ENCODE measurements at regions not wholly inside any gene's neighbourhood (a gene's known extent, or its start where the extent isn't known, plus 50 kb on each side); places are given as distances from the start of the nearest gene placed in this dataset.

DNA sequence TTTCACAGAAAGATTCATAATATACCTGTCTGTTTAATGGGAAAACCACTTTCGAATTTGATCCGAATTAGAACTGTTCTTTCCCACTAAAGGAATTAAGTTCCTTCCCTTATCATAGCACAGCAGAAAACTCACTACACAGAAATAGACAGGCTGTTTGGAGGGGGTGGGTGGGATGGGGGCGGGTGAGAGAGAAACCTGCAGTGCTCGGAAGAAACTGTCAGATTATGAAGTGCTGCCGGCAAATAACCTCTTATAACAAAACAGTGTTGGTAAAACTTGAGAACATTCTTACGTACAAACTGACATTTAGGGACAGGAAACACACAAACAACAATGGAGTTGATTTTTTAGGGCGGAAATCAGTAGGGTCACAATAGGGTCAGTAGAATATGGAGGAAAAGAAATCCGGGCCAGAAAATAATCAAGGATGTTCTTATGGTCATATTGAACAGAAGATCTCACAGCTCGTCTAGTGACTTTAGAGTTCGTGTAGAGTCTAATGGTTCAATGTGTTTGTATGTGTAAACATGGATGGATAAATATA is 756.0 kb upstream of the LRATD1 start:
- CTCF ChIA-PET = no interaction called here
- H3K27ac ChIP-seq (ENCODE audit: low read length) = no peak overlapping the region
- BruUV-seq (replicated peaks) = no TSS peak
- in situ Hi-C loops (cut with HindIII; ENCODE audit: low pct_unique_long_range_greater_than_20kb, low sequenced_read_pairs) = no loop called here
- no peak for ATAC-seq
- no peak for TF ChIP-seq SIN3A (IDR thresholded peaks at IDR 0.05; ENCODE audit: borderline replicate concordance, insufficient read depth, low read depth, low read length)
- no peak for TF ChIP-seq POLR2AphosphoS5 (IDR thresholded peaks at IDR 0.05; ENCODE audit: low read depth, low read length)
- TF ChIP-seq REST (IDR thresholded peaks at IDR 0.05; ENCODE audit: insufficient read depth in 1 of 2, low read depth in 2 of 2, low read length in 1 of 2) = no peak
- TF ChIP-seq TCF7L2 (IDR thresholded peaks at IDR 0.05; ENCODE audit: low read depth, low read length) = no peak
- no peak for TF ChIP-seq CTCF (IDR thresholded peaks at IDR 0.05)
- no peak overlapping the region for H3K4me3 ChIP-seq (ENCODE audit: low read depth in 2 of 2, low read length in 2 of 2)
- H3K36me3 ChIP-seq (ENCODE audit: control insufficient read depth, insufficient read depth, low read length) = no peaks in the 10 kb centered on the region
- intact Hi-C loops (cut with micrococcal nuclease; ENCODE audit: unreplicated experiment) = no loop called here
- POLR2A ChIA-PET = no interaction called here
- no peaks in the 10 kb centered on the region for H3K4me1 ChIP-seq (ENCODE audit: control insufficient read depth, insufficient read depth, low read length)
- no peak for DNase-seq (ENCODE audit: low read depth, low spot score)
- no peaks in the 10 kb centered on the region for H3K9me3 ChIP-seq (ENCODE audit: control insufficient read depth, insufficient read depth, low read depth, low read length)
- no peaks in the 10 kb centered on the region for H3K27me3 ChIP-seq (ENCODE audit: control insufficient read depth, insufficient read depth, low read length)

DNA sequence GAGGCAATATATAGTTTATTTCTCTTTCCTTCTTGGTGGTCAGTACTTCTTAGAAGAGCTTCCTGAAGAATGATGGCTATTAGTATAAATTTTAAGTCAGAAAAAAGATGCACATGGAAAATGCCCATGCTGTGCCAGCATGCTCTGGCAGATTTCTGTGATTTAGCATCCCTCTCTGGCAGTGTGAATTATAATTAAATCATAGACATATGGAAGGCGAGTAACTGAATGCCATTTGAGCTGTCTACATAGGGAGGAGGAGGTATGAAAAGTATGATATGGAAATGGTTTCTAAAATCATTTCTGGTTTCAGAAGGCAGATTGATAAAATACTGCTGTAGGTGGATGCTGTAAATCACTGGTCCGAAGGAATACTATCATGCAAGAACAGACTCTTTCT is 754.9 kb upstream of the LRATD1 start:
- H3K9me3 ChIP-seq (ENCODE audit: control insufficient read depth, insufficient read depth, low read depth, low read length) = no peaks in the 10 kb centered on the region
- no TSS peak for BruUV-seq (replicated peaks)
- in situ Hi-C loops (cut with HindIII; ENCODE audit: low pct_unique_long_range_greater_than_20kb, low sequenced_read_pairs) (no loop called here), intact Hi-C loops (cut with micrococcal nuclease; ENCODE audit: unreplicated experiment) (no loop called here)
- no peak overlapping the region for H3K27ac ChIP-seq (ENCODE audit: low read length)
- ATAC-seq (no peak), DNase-seq (ENCODE audit: low read depth, low spot score) (no peak)
- H3K4me1 ChIP-seq (ENCODE audit: control insufficient read depth, insufficient read depth, low read length) = no peaks in the 10 kb centered on the region
- ChIA-PET POLR2A (no interaction called here), CTCF (no interaction called here)
- H3K4me3 ChIP-seq (ENCODE audit: low read depth in 2 of 2, low read length in 2 of 2) = no peak overlapping the region
- TF ChIP-seq SIN3A (IDR thresholded peaks at IDR 0.05; ENCODE audit: borderline replicate concordance, insufficient read depth, low read depth, low read length) (no peak), TCF7L2 (IDR thresholded peaks at IDR 0.05; ENCODE audit: low read depth, low read length) (no peak), POLR2AphosphoS5 (IDR thresholded peaks at IDR 0.05; ENCODE audit: low read depth, low read length) (no peak)
- no peaks in the 10 kb centered on the region for H3K27me3 ChIP-seq (ENCODE audit: control insufficient read depth, insufficient read depth, low read length)
- H3K36me3 ChIP-seq (ENCODE audit: control insufficient read depth, insufficient read depth, low read length) = no peaks in the 10 kb centered on the region

DNA sequence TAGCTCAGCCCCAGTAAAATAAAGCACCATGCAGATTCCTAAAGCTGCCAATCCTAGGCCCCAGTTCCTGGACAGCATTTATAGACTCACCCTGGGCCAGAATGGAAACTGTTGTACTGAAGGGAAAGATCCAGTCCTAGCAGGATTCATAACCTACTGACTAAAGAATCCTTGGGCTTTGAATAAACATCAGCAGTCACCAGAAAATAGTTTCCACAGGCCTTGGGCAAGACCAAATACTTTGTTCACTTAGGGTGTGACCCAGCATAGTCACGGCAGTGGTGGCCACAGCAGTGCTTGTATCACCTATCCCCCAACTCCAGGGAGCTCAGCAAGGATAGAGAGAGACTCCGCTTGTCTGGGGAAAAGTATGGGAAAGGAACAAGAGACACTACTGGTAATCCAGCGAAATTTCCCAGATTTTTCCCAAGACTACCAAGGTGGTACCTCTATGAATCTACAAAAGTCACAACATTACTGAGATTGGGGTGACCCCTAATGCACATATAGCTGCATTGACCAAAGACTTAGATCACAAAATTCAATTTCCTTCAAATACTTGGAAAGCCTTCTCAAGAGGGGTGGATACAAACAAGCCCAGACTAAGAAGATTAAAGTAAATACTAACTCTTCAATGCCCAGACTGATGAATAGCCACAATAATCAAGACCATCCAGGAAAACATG is 748.1 kb upstream of the LRATD1 start:
- TF ChIP-seq POLR2AphosphoS5 (IDR thresholded peaks at IDR 0.05; ENCODE audit: low read depth, low read length) (no peak), SIN3A (IDR thresholded peaks at IDR 0.05; ENCODE audit: borderline replicate concordance, insufficient read depth, low read depth, low read length) (no peak), REST (IDR thresholded peaks at IDR 0.05; ENCODE audit: insufficient read depth in 1 of 2, low read depth in 2 of 2, low read length in 1 of 2) (no peak), TCF7L2 (IDR thresholded peaks at IDR 0.05; ENCODE audit: low read depth, low read length) (no peak), CTCF (IDR thresholded peaks at IDR 0.05) (no peak)
- POLR2A ChIA-PET = no interaction called here
- DNase-seq (ENCODE audit: low read depth, low spot score) = no peak
- no peaks in the 10 kb centered on the region for H3K36me3 ChIP-seq (ENCODE audit: control insufficient read depth, insufficient read depth, low read length)
- ATAC-seq = no peak
- H3K9me3 ChIP-seq (ENCODE audit: control insufficient read depth, insufficient read depth, low read depth, low read length) = no peaks in the 10 kb centered on the region
- H3K27ac ChIP-seq (ENCODE audit: low read length) = no peak overlapping the region
- in situ Hi-C loops (cut with HindIII; ENCODE audit: low pct_unique_long_range_greater_than_20kb, low sequenced_read_pairs) (no loop called here), intact Hi-C loops (cut with micrococcal nuclease; ENCODE audit: unreplicated experiment) (no loop called here)
- no peak overlapping the region for H3K4me3 ChIP-seq (ENCODE audit: low read depth in 2 of 2, low read length in 2 of 2)
- no peaks in the 10 kb centered on the region for H3K27me3 ChIP-seq (ENCODE audit: control insufficient read depth, insufficient read depth, low read length)
- no TSS peak for BruUV-seq (replicated peaks)
- no peaks in the 10 kb centered on the region for H3K4me1 ChIP-seq (ENCODE audit: control insufficient read depth, insufficient read depth, low read length)
- CTCF ChIA-PET = no interaction called here

Measured in Panc1 (cell line).